Esophagus (tissue), 2 donors: ENCODE measurements at regions not wholly inside any gene's neighbourhood (a gene's known extent, or its start where the extent isn't known, plus 50 kb on each side); places are given as distances from the start of the nearest gene placed in this dataset.
"Not testable (repeated sequence)": the region's sequence is repeated elsewhere in the genome, so short reads cannot be mapped to it uniquely, and the experiment has no call there.

Experiments used
- H3K27ac ChIP-seq, 2 donors: one replicate each; pipeline ENCODE4 v1.5.1; 2013; ENCODE audit warnings: low read depth in 2 of 2, mild to moderate bottlenecking in 2 of 2, inconsistent platforms in 1 of 2, low read length in 1 of 2, moderate library complexity in 1 of 2
- H3K27me3 ChIP-seq, 2 donors: one replicate each; pipeline ENCODE4 v1.6.1; 2013; ENCODE audit warnings: low read length in 2 of 2, control low read depth in 1 of 2, mild to moderate bottlenecking in 1 of 2; ENCODE audit not compliant: insufficient read depth in 2 of 2, control insufficient read depth in 1 of 2
- H3K36me3 ChIP-seq, 2 donors: one replicate each; pipeline ENCODE4 v1.6.1; 2013; ENCODE audit warnings: low read length in 1 of 2; ENCODE audit not compliant: control insufficient read depth in 2 of 2, insufficient read depth in 2 of 2
- H3K4me1 ChIP-seq, 2 donors: one replicate each; pipeline ENCODE4 v1.6.1; 2013; ENCODE audit warnings: low read length in 1 of 2; ENCODE audit not compliant: control insufficient read depth in 2 of 2, insufficient read depth in 2 of 2
- H3K4me3 ChIP-seq, 2 donors: one replicate each; pipeline ENCODE4 v1.5.1; 2013; ENCODE audit warnings: low read length in 2 of 2, mild to moderate bottlenecking in 2 of 2, low read depth in 1 of 2, moderate library complexity in 1 of 2
- H3K9me3 ChIP-seq, 2 donors: one replicate each; pipeline ENCODE4 v1.6.1; 2013; ENCODE audit warnings: mild to moderate bottlenecking in 2 of 2, low read depth in 1 of 2, low read length in 1 of 2, moderate library complexity in 1 of 2; ENCODE audit not compliant: control insufficient read depth in 2 of 2, insufficient read depth in 1 of 2
- WGBS, 2 donors: extraction: QIAGEN DNeasy Blood & Tissue Kit; methylation state at CpG; one replicate each; pipeline ENCODE4 v1.1.7; 2013; 5-methylcytosine and 5-hydroxymethylcytosine counted together
- donor health status: healthy with polysubstance abuse.
- donor health status: Bipolar disorder and iron deficiency.

DNA sequence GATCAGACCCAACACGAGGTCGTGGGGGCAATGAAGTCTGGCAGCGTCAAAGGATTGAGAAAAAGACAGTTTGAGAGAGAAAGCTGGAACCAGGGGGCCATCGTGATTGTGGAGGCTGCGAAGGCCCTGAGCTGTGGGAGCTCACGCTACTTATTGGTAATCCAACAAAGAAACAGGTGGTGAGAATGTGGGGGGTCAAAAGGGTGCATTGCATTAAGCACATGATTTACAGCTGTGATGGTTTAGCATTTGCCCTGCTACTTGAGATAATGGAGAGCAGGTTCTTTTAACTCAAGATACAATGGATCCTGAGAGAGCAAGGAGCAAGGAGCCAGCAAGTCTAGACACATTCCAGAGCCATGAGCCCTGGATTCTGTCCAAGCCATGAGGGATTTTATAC lies 276.8 kb upstream of the RRP15 start:
- not testable (repeated sequence) for H3K4me1 ChIP-seq, H3K36me3 ChIP-seq, H3K4me3 ChIP-seq, H3K9me3 ChIP-seq, H3K27me3 ChIP-seq, H3K27ac ChIP-seq
- 75% methylated on average over 6 of the region's 6 CpGs for WGBS, 2 donors

DNA sequence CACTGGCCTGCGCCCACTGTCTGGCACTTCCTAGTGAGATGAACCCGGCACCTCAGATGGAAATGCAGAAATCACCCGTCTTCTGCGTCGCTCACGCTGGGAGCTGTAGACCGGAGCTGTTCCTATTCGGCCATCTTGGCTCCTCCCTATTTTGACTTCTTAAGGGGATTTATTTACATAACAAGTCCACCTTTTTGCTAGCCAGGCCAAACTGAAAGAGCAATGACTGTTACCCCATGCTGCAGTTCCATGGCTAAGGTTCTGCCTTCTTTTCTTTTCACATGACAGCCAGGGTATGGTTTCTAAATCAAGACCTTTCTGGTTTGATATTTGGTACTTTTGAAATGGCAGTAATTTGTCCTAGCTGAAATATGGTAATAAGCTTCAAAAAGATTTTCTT lies 270.0 kb upstream of the RRP15 start:
- H3K4me3 ChIP-seq, H3K36me3 ChIP-seq, H3K4me1 ChIP-seq, H3K27ac ChIP-seq, H3K27me3 ChIP-seq, H3K9me3 ChIP-seq: not testable (repeated sequence)
- 70 to 96% methylated on average over 2 to 8 of the region's 8 CpGs for WGBS, 2 donors

GRCh38 chr1:218024211-218024720 lies 260.8 kb upstream of the RRP15 start:
- no peak overlapping the region for H3K4me3 ChIP-seq
- H3K27ac ChIP-seq, result no peak overlapping the region
- no peaks in the 10 kb centered on the region for H3K27me3 ChIP-seq
- H3K36me3 ChIP-seq, result no peaks in the 10 kb centered on the region
- no peaks in the 10 kb centered on the region for H3K9me3 ChIP-seq
- H3K4me1 ChIP-seq, result no peaks in the 10 kb centered on the region
- 64 to 76% methylated on average over 2 of the region's 2 CpGs for WGBS, 2 donors

DNA sequence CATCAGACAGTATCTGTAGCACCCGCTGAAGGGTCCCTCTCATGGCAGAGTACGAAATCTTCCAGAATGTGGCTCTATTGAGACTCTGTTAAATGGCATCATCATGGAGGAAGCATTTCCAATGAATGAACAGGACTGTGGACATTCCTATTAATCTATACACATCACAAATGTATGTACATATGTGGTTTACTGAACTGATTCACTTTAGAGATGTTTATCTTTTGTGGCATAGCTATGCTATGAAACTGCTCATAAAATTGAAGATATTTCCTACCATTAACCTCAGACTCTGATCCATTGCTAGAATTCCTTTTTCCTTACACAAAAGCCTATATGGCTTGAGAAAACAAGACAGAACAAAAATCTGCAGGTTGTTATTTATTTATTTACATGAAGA lies 259.6 kb upstream of the RRP15 start:
- WGBS, 2 donors, result 82 to 88% methylated on average over 2 of the region's 2 CpGs
- Histone ChIP-seq H3K36me3 (no peaks in the 10 kb centered on the region), H3K27me3 (no peaks in the 10 kb centered on the region), H3K4me3 (no peak overlapping the region), H3K9me3 (no peaks in the 10 kb centered on the region), H3K4me1 (no peaks in the 10 kb centered on the region), H3K27ac (no peak overlapping the region)

- H3K36me3 ChIP-seq, result no peaks in the 10 kb centered on the region
- no peak overlapping the region for H3K27ac ChIP-seq
- 86 to 87% methylated on average over 5 of the region's 5 CpGs for WGBS, 2 donors
- no peaks in the 10 kb centered on the region for H3K4me1 ChIP-seq
- no peaks in the 10 kb centered on the region for H3K27me3 ChIP-seq
- no peak overlapping the region for H3K4me3 ChIP-seq
- no peaks in the 10 kb centered on the region for H3K9me3 ChIP-seq
Measured at GRCh38 chr1:218027152-218027551, 257.9 kb upstream of the RRP15 start.

- Histone ChIP-seq H3K36me3 (no peaks in the 10 kb centered on the region), H3K4me3 (no peak overlapping the region), H3K27ac (no peak overlapping the region), H3K27me3 (no peaks in the 10 kb centered on the region), H3K9me3 (no peaks in the 10 kb centered on the region), H3K4me1 (no peaks in the 10 kb centered on the region)
Measured at GRCh38 chr1:218030846-218031245, 254.2 kb upstream of the RRP15 start.

DNA sequence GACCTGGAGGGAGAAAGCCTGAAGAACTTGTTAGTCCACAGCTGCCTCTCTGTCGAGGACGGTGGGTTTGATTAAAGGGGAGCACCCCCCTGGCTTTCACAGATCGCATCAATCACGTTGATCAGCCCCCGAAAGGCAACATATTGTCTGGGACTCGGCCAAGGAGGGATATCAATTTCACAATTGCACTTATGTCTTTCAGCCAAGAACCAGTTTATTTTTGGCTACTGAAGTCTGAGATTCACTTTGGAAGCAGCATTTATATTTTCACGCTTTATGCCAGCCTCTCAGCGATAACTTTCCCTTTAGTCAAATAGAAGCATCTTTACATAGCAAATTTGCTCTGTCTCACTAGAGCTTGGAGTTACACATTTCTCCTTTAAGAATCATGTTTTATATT lies 253.2 kb upstream of the RRP15 start:
- H3K4me3 ChIP-seq, result no peak overlapping the region
- no peak overlapping the region for H3K27ac ChIP-seq
- H3K36me3 ChIP-seq, result no peaks in the 10 kb centered on the region
- WGBS, 2 donors, result 15 to 21% methylated on average over 8 of the region's 8 CpGs
- H3K4me1 ChIP-seq, result no peaks in the 10 kb centered on the region
- no peaks in the 10 kb centered on the region for H3K9me3 ChIP-seq
- H3K27me3 ChIP-seq, result no peaks in the 10 kb centered on the region

- WGBS, 2 donors, result 61 to 64% methylated on average over 7 of the region's 7 CpGs
- no peaks in the 10 kb centered on the region for H3K27me3 ChIP-seq
- no peaks in the 10 kb centered on the region for H3K4me1 ChIP-seq
- H3K4me3 ChIP-seq, result no peak overlapping the region
- H3K9me3 ChIP-seq, result no peaks in the 10 kb centered on the region
- no peaks in the 10 kb centered on the region for H3K36me3 ChIP-seq
- H3K27ac ChIP-seq, result no peak overlapping the region
Measured at GRCh38 chr1:218034468-218034867, 250.6 kb upstream of the RRP15 start.

- 28 to 41% methylated on average over 1 of the region's 1 CpG for WGBS, 2 donors
- Histone ChIP-seq H3K4me3 (no peak overlapping the region), H3K4me1 (no peaks in the 10 kb centered on the region), H3K27me3 (no peaks in the 10 kb centered on the region), H3K9me3 (no peaks in the 10 kb centered on the region), H3K27ac (no peak overlapping the region), H3K36me3 (no peaks in the 10 kb centered on the region)
Measured at GRCh38 chr1:218048828-218049420, 236.2 kb upstream of the RRP15 start.

DNA sequence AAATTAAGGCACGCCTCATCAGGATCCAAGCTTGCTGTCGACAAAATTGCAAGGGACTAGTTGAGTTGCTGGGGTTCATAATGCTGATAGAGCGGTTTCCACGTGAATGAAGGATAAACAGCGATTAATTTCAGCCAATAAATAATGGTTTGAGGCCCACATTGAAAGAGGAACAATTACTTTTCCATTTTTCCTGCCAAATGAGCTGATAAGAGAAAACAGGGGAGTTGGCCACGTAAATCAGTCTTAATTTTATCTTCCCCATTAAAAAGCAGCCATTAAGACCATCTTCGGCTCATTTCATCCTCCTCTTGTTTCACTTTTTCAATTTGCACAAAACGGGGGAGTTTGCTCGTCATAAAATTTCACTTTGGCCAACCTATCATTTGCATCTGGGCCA lies 235.5 kb upstream of the RRP15 start:
- Histone ChIP-seq H3K9me3 (no peaks in the 10 kb centered on the region), H3K36me3 (no peaks in the 10 kb centered on the region), H3K27me3 (no peaks in the 10 kb centered on the region), H3K4me1 (no peaks in the 10 kb centered on the region), H3K4me3 (no peak overlapping the region), H3K27ac (no peak overlapping the region)
- WGBS, 2 donors, result 57 to 64% methylated on average over 9 of the region's 9 CpGs
